Activated CD4-positive, alpha-beta T cell treated with anti-CD3 and anti-CD28 coated beads, Interleukin-2, amount 50 U/mL, for 1 hour (primary cell): ENCODE measurements at regions not wholly inside any gene's neighbourhood (a gene's known extent, or its start where the extent isn't known, plus 50 kb on each side); places are given as distances from the start of the nearest gene placed in this dataset.

Experiments used
- DNase-seq: peaks from one replicate; pipeline ENCODE4 v3.0.0-alpha.2; 2020

- no peak for DNase-seq
Measured at GRCh38 chr2:64380853-64381527, 73.0 kb upstream of the LGALSL start.

- DNase-seq: no peak
Measured at GRCh38 chr2:64383016-64383591, 70.9 kb upstream of the LGALSL start.

- no peak for DNase-seq
Measured at GRCh38 chr2:64383881-64384280, 70.1 kb upstream of the LGALSL start.

- no peak for DNase-seq
Measured at GRCh38 chr2:64386676-64387075, 67.3 kb upstream of the LGALSL start.

GRCh38 chr2:64390586-64390985 lies 63.4 kb upstream of the LGALSL start:
- no peak for DNase-seq

GRCh38 chr2:64391424-64391823 lies 62.5 kb upstream of the LGALSL start:
- no peak for DNase-seq

- no peak for DNase-seq
Measured at GRCh38 chr2:64391940-64392339, 62.0 kb upstream of the LGALSL start.

- no peak for DNase-seq
Measured at GRCh38 chr2:64392529-64392928, 61.4 kb upstream of the LGALSL start.

- DNase-seq: no peak
Measured at GRCh38 chr2:64393383-64394010, 60.5 kb upstream of the LGALSL start.

- no peak for DNase-seq
Measured at GRCh38 chr2:64394153-64394552, 59.8 kb upstream of the LGALSL start.

GRCh38 chr2:64396001-64396400 lies 58.0 kb upstream of the LGALSL start:
- DNase-seq: no peak

GRCh38 chr2:64396551-64396950 lies 57.4 kb upstream of the LGALSL start:
- no peak for DNase-seq

GRCh38 chr2:64398516-64399129 lies 55.3 kb upstream of the LGALSL start:
- DNase-seq: no peak

GRCh38 chr2:64399521-64399920 lies 54.4 kb upstream of the LGALSL start:
- DNase-seq: no peak

- no peak for DNase-seq
Measured at GRCh38 chr2:64400105-64400728, 53.7 kb upstream of the LGALSL start.

GRCh38 chr2:64400733-64401528 lies 53.0 kb upstream of the LGALSL start:
- DNase-seq: no peak

- DNase-seq: no peak
Measured at GRCh38 chr2:64401529-64401880, 52.5 kb upstream of the LGALSL start.

- no peak for DNase-seq
Measured at GRCh38 chr2:64402876-64403275, 51.1 kb upstream of the LGALSL start.

GRCh38 chr2:64403426-64403825 lies 50.5 kb upstream of the LGALSL start:
- DNase-seq: no peak

- no peak for DNase-seq
Measured at GRCh38 chr2:64404002-64404731, 49.8 kb upstream of the LGALSL start.
